Naive thymus-derived CD4-positive, alpha-beta T cell (primary cell): ENCODE measurements at regions not wholly inside any gene's neighbourhood (a gene's known extent, or its start where the extent isn't known, plus 50 kb on each side); places are given as distances from the start of the nearest gene placed in this dataset.

Experiments
- ATAC-seq: fragments of 150-1000 bp; cut with Tn5 transposase; 2 replicates; pipeline ENCODE4 v1.10.0; 2021; ENCODE audit warnings: mild to moderate bottlenecking, moderate library complexity
- CTCF ChIA-PET: fragments of 350-600 bp; sonication (Branson Sonifier 250); formaldehyde crosslinking; loops from one replicate; lab custom pipeline; 2021; ENCODE audit warnings: antibody characterized with exemption; lab: Charles Lee
- POLR2A ChIA-PET: fragments of 350-600 bp; sonication (Branson Sonifier 250); formaldehyde crosslinking; loops from one replicate; lab custom pipeline; 2021; ENCODE audit warnings: antibody characterized with exemption, inconsistent platforms; lab: Charles Lee
- DNase-seq, 9 donors: peaks; one replicate each; pipeline versions ENCODE4 v3.0.0 to v3.0.0-alpha.2; 2020 to 2022; ENCODE audit warnings: mixed read lengths in 1 of 9
- H3K27ac ChIP-seq: one replicate; pipeline ENCODE4 v1.7.0; 2013; ENCODE audit warnings: mild to moderate bottlenecking, low read depth, low read length, moderate library complexity
- H3K27me3 ChIP-seq, 2 donors: one replicate each; pipeline ENCODE4 v1.7.0; 2013; ENCODE audit warnings: low read length in 2 of 2, mild to moderate bottlenecking in 2 of 2, moderate library complexity in 2 of 2; ENCODE audit not compliant: control insufficient read depth in 2 of 2, insufficient read depth in 2 of 2
- H3K36me3 ChIP-seq, 3 experiments: 1 replicate in 2 of 3; 2 replicates in 1 of 3; pipeline ENCODE4 v1.7.0; 2013; ENCODE audit warnings: low read length in 3 of 3, mild to moderate bottlenecking in 3 of 3, moderate library complexity in 1 of 3; ENCODE audit not compliant: insufficient read depth in 3 of 3, control insufficient read depth in 2 of 3
- H3K4me1 ChIP-seq, 2 donors: one replicate each; pipeline ENCODE4 v1.7.0; 2013; ENCODE audit warnings: low read length in 2 of 2, mild to moderate bottlenecking in 2 of 2, moderate library complexity in 1 of 2; ENCODE audit not compliant: control insufficient read depth in 2 of 2, insufficient read depth in 2 of 2
- H3K4me3 ChIP-seq: 2 replicates; pipeline ENCODE4 v1.7.0; 2013; ENCODE audit warnings: mild to moderate bottlenecking, low read length
- H3K9me3 ChIP-seq, 3 experiments: 1 replicate in 2 of 3; 2 replicates in 1 of 3; pipeline ENCODE4 v1.7.0; 2013; ENCODE audit warnings: low read length in 3 of 3; ENCODE audit not compliant: control insufficient read depth in 2 of 3
- H3K27ac Mint-ChIP-seq, 9 donors: one replicate each; pipeline ENCODE4 v1.8.0; 2020 to 2022; ENCODE audit warnings: mixed read lengths in 9 of 9, mild to moderate bottlenecking in 8 of 9, moderate library complexity in 5 of 9, inconsistent platforms in 2 of 9
- H3K27me3 Mint-ChIP-seq, 5 donors: one replicate each; pipeline ENCODE4 v1.8.0; 2021 to 2022; ENCODE audit warnings: mixed read lengths in 5 of 5, mild to moderate bottlenecking in 1 of 5
- H3K36me3 Mint-ChIP-seq, 5 donors: one replicate each; pipeline ENCODE4 v1.8.0; 2020 to 2022; ENCODE audit warnings: mixed read lengths in 5 of 5, mild to moderate bottlenecking in 3 of 5, inconsistent platforms in 1 of 5
- H3K4me1 Mint-ChIP-seq, 7 donors: one replicate each; pipeline ENCODE4 v1.8.0; 2020 to 2022; ENCODE audit warnings: mixed read lengths in 7 of 7, mild to moderate bottlenecking in 3 of 7, inconsistent platforms in 1 of 7
- H3K4me3 Mint-ChIP-seq, 10 donors: one replicate each; pipeline ENCODE4 v1.8.0; 2020 to 2022; ENCODE audit warnings: mild to moderate bottlenecking in 10 of 10, mixed read lengths in 10 of 10, moderate library complexity in 6 of 10, inconsistent platforms in 2 of 10
- H3K9me3 Mint-ChIP-seq, 11 donors: one replicate each; pipeline ENCODE4 v1.8.0; 2020 to 2022; ENCODE audit warnings: mixed read lengths in 11 of 11, mild to moderate bottlenecking in 4 of 11, inconsistent platforms in 1 of 11, moderate library complexity in 1 of 11
- intact Hi-C, 2 donors: fragments of 100-400 bp; cut with micrococcal nuclease; formaldehyde crosslinking; loops; one replicate each; pipeline ENCODE4 v1.15.1; 2023

GRCh38 chr18:53749766-53750165 is 474.7 kb downstream of the MBD2 start:
- Mint-ChIP-seq H3K27me3 (no peaks in the 10 kb centered on the region), H3K36me3 (no peaks in the 10 kb centered on the region), H3K27ac (no peak overlapping the region), H3K9me3 (peaks cover 0 to 5% (median 0%) of the 10 kb centered on the region in 11 donors), H3K4me1 (no peaks in the 10 kb centered on the region), H3K4me3 (no peak overlapping the region)
- POLR2A ChIA-PET = no interaction called here
- CTCF ChIA-PET = no interaction called here
- intact Hi-C loops = no loop called here
- DNase-seq (no peak), ATAC-seq (no peak)
- Histone ChIP-seq H3K4me3 (no peak overlapping the region), H3K9me3 (no peaks in the 10 kb centered on the region), H3K27me3 (no peaks in the 10 kb centered on the region), H3K4me1 (no peaks in the 10 kb centered on the region), H3K36me3 (no peaks in the 10 kb centered on the region), H3K27ac (no peak overlapping the region)

- H3K4me1 ChIP-seq = no peaks in the 10 kb centered on the region
- ChIA-PET POLR2A (no interaction called here), CTCF (no interaction called here)
- Mint-ChIP-seq H3K9me3 (peaks cover 0 to 10% (median 1%) of the 10 kb centered on the region in 11 donors), H3K4me3 (no peak overlapping the region), H3K27me3 (no peaks in the 10 kb centered on the region), H3K27ac (no peak overlapping the region), H3K4me1 (no peaks in the 10 kb centered on the region), H3K36me3 (no peaks in the 10 kb centered on the region)
- no peaks in the 10 kb centered on the region for H3K9me3 ChIP-seq
- no peaks in the 10 kb centered on the region for H3K27me3 ChIP-seq
- H3K36me3 ChIP-seq = no peaks in the 10 kb centered on the region
- intact Hi-C loops = no loop called here
- H3K4me3 ChIP-seq = no peak overlapping the region
- ATAC-seq (no peak), DNase-seq (no peak)
- H3K27ac ChIP-seq = no peak overlapping the region
Observed at GRCh38 chr18:53747663-53748160, 476.8 kb downstream of the MBD2 start.

- DNase-seq = no peak
- Histone ChIP-seq H3K4me1 (no peaks in the 10 kb centered on the region), H3K9me3 (no peaks in the 10 kb centered on the region), H3K27me3 (no peaks in the 10 kb centered on the region), H3K27ac (no peak overlapping the region), H3K4me3 (no peak overlapping the region), H3K36me3 (no peaks in the 10 kb centered on the region)
- Mint-ChIP-seq H3K9me3 (peaks cover 0 to 10% (median 1%) of the 10 kb centered on the region in 11 donors), H3K4me3 (no peak overlapping the region), H3K27me3 (no peaks in the 10 kb centered on the region), H3K27ac (no peak overlapping the region), H3K4me1 (no peaks in the 10 kb centered on the region), H3K36me3 (no peaks in the 10 kb centered on the region)
- POLR2A ChIA-PET = no interaction called here
- CTCF ChIA-PET = no interaction called here
- intact Hi-C loops = no loop called here
- ATAC-seq = no peak
Observed at GRCh38 chr18:53747210-53747609, 477.3 kb downstream of the MBD2 start.

GRCh38 chr18:53745986-53746385 is 478.5 kb downstream of the MBD2 start:
- peaks cover 0 to 14% (median 1%) of the 10 kb centered on the region in 11 donors for H3K9me3 Mint-ChIP-seq
- Histone ChIP-seq H3K9me3 (no peaks in the 10 kb centered on the region), H3K36me3 (no peaks in the 10 kb centered on the region), H3K27ac (no peak overlapping the region), H3K4me1 (no peaks in the 10 kb centered on the region), H3K4me3 (no peak overlapping the region), H3K27me3 (no peaks in the 10 kb centered on the region)
- intact Hi-C loops = no loop called here
- CTCF ChIA-PET = no interaction called here
- DNase-seq = no peak
- no peak for ATAC-seq
- H3K27me3 Mint-ChIP-seq = no peaks in the 10 kb centered on the region
- POLR2A ChIA-PET = no interaction called here
- no peak overlapping the region for H3K27ac Mint-ChIP-seq
- no peaks in the 10 kb centered on the region for H3K36me3 Mint-ChIP-seq
- no peaks in the 10 kb centered on the region for H3K4me1 Mint-ChIP-seq
- H3K4me3 Mint-ChIP-seq = no peak overlapping the region

- Histone ChIP-seq H3K4me3 (no peak overlapping the region), H3K9me3 (no peaks in the 10 kb centered on the region), H3K4me1 (no peaks in the 10 kb centered on the region), H3K27ac (no peak overlapping the region), H3K27me3 (no peaks in the 10 kb centered on the region), H3K36me3 (no peaks in the 10 kb centered on the region)
- Mint-ChIP-seq H3K4me3 (no peak overlapping the region), H3K36me3 (no peaks in the 10 kb centered on the region), H3K27ac (no peak overlapping the region), H3K27me3 (no peaks in the 10 kb centered on the region), H3K9me3 (peaks cover 0 to 11% (median 1%) of the 10 kb centered on the region in 11 donors), H3K4me1 (no peaks in the 10 kb centered on the region)
- ATAC-seq (no peak), DNase-seq (no peak)
- ChIA-PET CTCF (no interaction called here), POLR2A (no interaction called here)
- intact Hi-C loops = no loop called here
Observed at GRCh38 chr18:53745224-53745967, 479.1 kb downstream of the MBD2 start.

GRCh38 chr18:53739700-53740099 is 484.8 kb downstream of the MBD2 start:
- ChIA-PET CTCF (no interaction called here), POLR2A (no interaction called here)
- Mint-ChIP-seq H3K27me3 (no peaks in the 10 kb centered on the region), H3K4me3 (no peak overlapping the region), H3K4me1 (no peaks in the 10 kb centered on the region), H3K27ac (no peak overlapping the region), H3K9me3 (peaks cover 0 to 17% (median 4%) of the 10 kb centered on the region in 11 donors), H3K36me3 (no peaks in the 10 kb centered on the region)
- DNase-seq (no peak), ATAC-seq (no peak)
- intact Hi-C loops = no loop called here
- Histone ChIP-seq H3K36me3 (no peaks in the 10 kb centered on the region), H3K9me3 (no peaks in the 10 kb centered on the region), H3K4me3 (no peak overlapping the region), H3K4me1 (no peaks in the 10 kb centered on the region), H3K27ac (no peak overlapping the region), H3K27me3 (no peaks in the 10 kb centered on the region)

GRCh38 chr18:53735526-53735925 is 488.9 kb downstream of the MBD2 start:
- DNase-seq (no peak), ATAC-seq (no peak)
- H3K27ac Mint-ChIP-seq = no peak overlapping the region
- no peaks in the 10 kb centered on the region for H3K27me3 Mint-ChIP-seq
- H3K4me3 Mint-ChIP-seq = no peak overlapping the region
- H3K4me1 Mint-ChIP-seq = no peaks in the 10 kb centered on the region
- H3K36me3 Mint-ChIP-seq = peaks cover 0 to 4% (median 0%) of the 10 kb centered on the region in 5 donors
- intact Hi-C loops = no loop called here
- Histone ChIP-seq H3K4me3 (no peak overlapping the region), H3K36me3 (no peaks in the 10 kb centered on the region), H3K4me1 (no peaks in the 10 kb centered on the region), H3K27ac (no peak overlapping the region), H3K9me3 (no peaks in the 10 kb centered on the region), H3K27me3 (no peaks in the 10 kb centered on the region)
- POLR2A ChIA-PET = no interaction called here
- CTCF ChIA-PET = no interaction called here
- H3K9me3 Mint-ChIP-seq = peaks cover 1 to 24% (median 7%) of the 10 kb centered on the region in 11 donors
